HG03060 (cell line): ENCODE measurements at regions not wholly inside any gene's neighbourhood (a gene's known extent, or its start where the extent isn't known, plus 50 kb on each side); places are given as distances from the start of the nearest gene placed in this dataset.

Experiments used
- ATAC-seq: cut with Tn5 transposase; IDR thresholded peaks from one replicate; pipeline ENCODE4 v1.9.1; 2021; ENCODE audit warnings: low read depth, moderate number of reproducible peaks; ENCODE audit not compliant: unreplicated experiment

GRCh38 chr4:147303174-147303872 is 177.6 kb upstream of the EDNRA start:
- no peak for ATAC-seq

- no peak for ATAC-seq
Measured at GRCh38 chr4:147303873-147304229, 177.0 kb upstream of the EDNRA start.

- no peak for ATAC-seq
Measured at GRCh38 chr4:147307896-147308674, 172.8 kb upstream of the EDNRA start.

GRCh38 chr4:147309434-147309833 is 171.5 kb upstream of the EDNRA start:
- no peak for ATAC-seq

GRCh38 chr4:147310312-147310711 is 170.6 kb upstream of the EDNRA start:
- ATAC-seq = no peak

- ATAC-seq = no peak
Measured at GRCh38 chr4:147311956-147312355, 168.9 kb upstream of the EDNRA start.

GRCh38 chr4:147312376-147313046 is 168.4 kb upstream of the EDNRA start:
- no peak for ATAC-seq

GRCh38 chr4:147313108-147313507 is 167.8 kb upstream of the EDNRA start:
- ATAC-seq = no peak

GRCh38 chr4:147318586-147318985 is 162.3 kb upstream of the EDNRA start:
- ATAC-seq = no peak

GRCh38 chr4:147325571-147325981 is 155.3 kb upstream of the EDNRA start:
- no peak for ATAC-seq

GRCh38 chr4:147326591-147326990 is 154.3 kb upstream of the EDNRA start:
- ATAC-seq = no peak

GRCh38 chr4:147327322-147327721 is 153.6 kb upstream of the EDNRA start:
- no peak for ATAC-seq

GRCh38 chr4:147328189-147328588 is 152.7 kb upstream of the EDNRA start:
- no peak for ATAC-seq

- no peak for ATAC-seq
Measured at GRCh38 chr4:147328756-147329446, 152.0 kb upstream of the EDNRA start.

GRCh38 chr4:147332091-147332490 is 148.8 kb upstream of the EDNRA start:
- ATAC-seq = no peak

GRCh38 chr4:147334478-147334877 is 146.4 kb upstream of the EDNRA start:
- no peak for ATAC-seq

- no peak for ATAC-seq
Measured at GRCh38 chr4:147335183-147335582, 145.7 kb upstream of the EDNRA start.

GRCh38 chr4:147336252-147336651 is 144.6 kb upstream of the EDNRA start:
- no peak for ATAC-seq

GRCh38 chr4:147339100-147339499 is 141.8 kb upstream of the EDNRA start:
- ATAC-seq = no peak

- ATAC-seq = no peak
Measured at GRCh38 chr4:147340111-147340510, 140.8 kb upstream of the EDNRA start.

- peak; percentile 58 for ATAC-seq
Measured at GRCh38 chr4:147340591-147341120, 140.2 kb upstream of the EDNRA start.
